Stomach smooth muscle (tissue), 2 donors: ENCODE measurements at regions not wholly inside any gene's neighbourhood (a gene's known extent, or its start where the extent isn't known, plus 50 kb on each side); places are given as distances from the start of the nearest gene placed in this dataset.

Source experiments
- H3K27ac ChIP-seq: one replicate; pipeline ENCODE4 v1.7.0; 2013; ENCODE audit warnings: mild to moderate bottlenecking, low read length, inconsistent platforms
- H3K27me3 ChIP-seq, 2 donors: one replicate each; pipeline ENCODE4 v1.7.0; 2013; ENCODE audit warnings: low read length in 2 of 2; ENCODE audit not compliant: insufficient read depth in 2 of 2, control insufficient read depth in 1 of 2
- H3K36me3 ChIP-seq, 2 donors: one replicate each; pipeline ENCODE4 v1.7.0; 2013; ENCODE audit warnings: low read length in 2 of 2; ENCODE audit not compliant: control insufficient read depth in 2 of 2, insufficient read depth in 2 of 2
- H3K4me1 ChIP-seq: one replicate; pipeline ENCODE4 v1.7.0; 2013; ENCODE audit warnings: low read length; ENCODE audit not compliant: control insufficient read depth, insufficient read depth
- H3K4me3 ChIP-seq, 2 donors: one replicate each; pipeline ENCODE4 v1.7.0; 2013; ENCODE audit warnings: low read length in 2 of 2
- H3K9ac ChIP-seq, 2 donors: one replicate each; pipeline ENCODE4 v1.7.0; 2013; ENCODE audit warnings: low read length in 2 of 2, mild to moderate bottlenecking in 1 of 2
- H3K9me3 ChIP-seq, 2 donors: one replicate each; pipeline ENCODE4 v1.7.0; 2013; ENCODE audit warnings: low read length in 2 of 2; ENCODE audit not compliant: control insufficient read depth in 2 of 2
- donor health status: healthy.
- donor health status: Pancreatic carcinoma.

- Histone ChIP-seq H3K27me3 (peaks cover 7 to 9% of the 10 kb centered on the region in 2 donors), H3K36me3 (no peaks in the 10 kb centered on the region), H3K4me3 (no peak overlapping the region), H3K4me1 (no peaks in the 10 kb centered on the region), H3K9me3 (no peaks in the 10 kb centered on the region), H3K9ac (no peak overlapping the region), H3K27ac (no peak overlapping the region)
Measured at GRCh38 chr6:167505782-167506181, 180.9 kb downstream of the TTLL2 start.

DNA sequence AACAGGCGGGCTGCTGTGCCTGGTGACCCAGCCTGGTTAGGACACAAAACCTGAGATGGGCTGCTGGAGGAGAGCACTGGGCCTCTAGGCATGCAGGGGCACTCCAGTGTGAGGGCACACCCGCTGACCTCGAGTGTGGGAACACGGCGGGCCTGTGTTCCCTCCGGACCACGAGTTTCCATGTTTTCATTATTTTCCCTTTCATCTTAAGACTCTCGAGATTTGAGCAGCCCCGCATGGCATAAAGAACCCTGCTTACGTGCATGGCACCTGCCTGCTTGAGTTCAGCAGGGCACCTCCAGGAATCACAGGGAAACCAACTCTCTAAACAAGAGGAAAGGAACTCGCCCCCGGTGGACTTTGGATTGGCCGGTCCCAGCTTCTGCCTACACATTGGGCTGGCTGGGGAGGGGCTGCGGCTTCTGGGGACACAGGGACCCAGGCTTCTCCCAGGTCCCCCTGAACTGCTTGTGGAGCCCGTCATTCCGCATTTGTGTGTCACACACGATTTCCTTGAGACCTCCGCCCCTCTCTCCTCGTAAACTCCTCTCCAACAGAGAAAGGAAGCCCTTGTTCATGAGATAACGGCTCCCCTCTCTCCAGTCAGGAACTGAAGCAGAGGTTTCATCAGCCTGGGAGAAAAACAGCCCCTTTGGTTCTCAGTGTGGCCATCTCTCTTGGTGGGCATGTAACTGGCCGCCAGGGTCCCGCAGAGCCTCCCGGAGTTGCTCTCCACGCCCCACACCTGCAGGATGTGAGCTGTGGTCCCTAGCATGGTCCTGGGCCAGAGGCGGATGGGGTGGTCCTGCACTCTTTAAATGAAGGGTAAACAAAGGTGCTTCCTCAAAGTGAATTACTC, 181.8 kb downstream of the TTLL2 start:
- H3K9ac ChIP-seq: no peak overlapping the region
- H3K36me3 ChIP-seq: no peaks in the 10 kb centered on the region
- no peaks in the 10 kb centered on the region for H3K9me3 ChIP-seq
- H3K27me3 ChIP-seq: peaks cover 7 to 9% of the 10 kb centered on the region in 2 donors
- H3K27ac ChIP-seq: no peak overlapping the region
- no peak overlapping the region for H3K4me3 ChIP-seq
- no peaks in the 10 kb centered on the region for H3K4me1 ChIP-seq

DNA sequence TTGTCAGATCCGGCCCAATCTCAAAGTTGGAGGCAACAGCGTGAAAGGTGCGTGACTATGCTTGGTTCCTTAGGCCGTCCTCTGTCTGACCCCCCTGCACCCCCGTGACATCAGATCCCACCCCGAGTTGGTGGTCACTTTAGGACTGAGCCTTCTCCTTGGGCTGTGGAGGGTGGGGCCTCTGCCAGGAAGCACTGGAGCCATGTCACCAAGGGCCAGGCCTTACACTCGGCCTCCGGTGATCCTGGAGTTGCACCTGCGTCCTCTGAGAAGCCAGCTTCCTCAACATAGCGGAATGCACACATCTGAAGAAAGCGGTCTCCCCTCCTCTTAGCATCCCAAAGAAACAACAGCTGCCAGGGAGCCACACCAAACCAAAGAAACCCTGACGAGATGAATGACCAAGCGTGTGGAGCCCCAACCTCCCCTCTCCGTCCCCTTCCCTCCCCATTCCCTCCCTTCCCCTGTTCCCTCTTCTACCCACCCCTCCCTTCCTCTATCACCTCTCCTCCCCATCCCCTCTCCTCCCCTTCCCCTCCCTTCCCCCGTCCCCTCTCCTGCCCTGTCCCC, 182.6 kb downstream of the TTLL2 start:
- Histone ChIP-seq H3K4me3 (no peak overlapping the region), H3K27me3 (peaks cover 7 to 9% of the 10 kb centered on the region in 2 donors), H3K9ac (no peak overlapping the region), H3K27ac (no peak overlapping the region), H3K4me1 (no peaks in the 10 kb centered on the region), H3K36me3 (no peaks in the 10 kb centered on the region), H3K9me3 (no peaks in the 10 kb centered on the region)

GRCh38 chr6:167508919-167509852, 184.3 kb downstream of the TTLL2 start:
- Histone ChIP-seq H3K36me3 (no peaks in the 10 kb centered on the region), H3K9ac (no peak overlapping the region), H3K27me3 (peaks cover 7 to 9% of the 10 kb centered on the region in 2 donors), H3K4me1 (no peaks in the 10 kb centered on the region), H3K9me3 (no peaks in the 10 kb centered on the region), H3K4me3 (no peak overlapping the region), H3K27ac (no peak overlapping the region)

DNA sequence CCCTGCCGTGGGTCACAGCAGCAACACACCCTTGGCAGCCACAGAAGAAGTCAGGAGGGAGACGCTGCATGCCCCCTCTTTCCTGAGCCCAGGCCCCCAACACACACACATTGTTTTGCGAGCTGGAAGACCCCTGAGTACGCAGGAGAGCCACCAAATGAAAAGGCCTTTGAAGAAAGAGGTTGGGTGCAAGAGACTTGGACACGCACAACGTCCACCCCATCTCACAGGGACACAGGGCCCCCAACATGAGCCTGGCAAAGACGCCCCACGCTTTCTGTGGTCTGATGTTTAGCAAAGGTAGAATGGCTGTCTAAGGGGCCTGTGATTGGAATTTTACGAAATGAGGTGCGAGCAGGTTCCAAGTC, 185.0 kb downstream of the TTLL2 start:
- Histone ChIP-seq H3K9me3 (no peaks in the 10 kb centered on the region), H3K4me3 (no peak overlapping the region), H3K4me1 (no peaks in the 10 kb centered on the region), H3K27ac (no peak overlapping the region), H3K27me3 (peaks cover 7 to 9% of the 10 kb centered on the region in 2 donors), H3K36me3 (no peaks in the 10 kb centered on the region), H3K9ac (no peak overlapping the region)

GRCh38 chr6:167510648-167511047, 185.8 kb downstream of the TTLL2 start:
- Histone ChIP-seq H3K27me3 (peaks cover 7 to 9% of the 10 kb centered on the region in 2 donors), H3K27ac (no peak overlapping the region), H3K9ac (no peak overlapping the region), H3K4me3 (no peak overlapping the region), H3K36me3 (no peaks in the 10 kb centered on the region), H3K4me1 (no peaks in the 10 kb centered on the region), H3K9me3 (no peaks in the 10 kb centered on the region)

DNA sequence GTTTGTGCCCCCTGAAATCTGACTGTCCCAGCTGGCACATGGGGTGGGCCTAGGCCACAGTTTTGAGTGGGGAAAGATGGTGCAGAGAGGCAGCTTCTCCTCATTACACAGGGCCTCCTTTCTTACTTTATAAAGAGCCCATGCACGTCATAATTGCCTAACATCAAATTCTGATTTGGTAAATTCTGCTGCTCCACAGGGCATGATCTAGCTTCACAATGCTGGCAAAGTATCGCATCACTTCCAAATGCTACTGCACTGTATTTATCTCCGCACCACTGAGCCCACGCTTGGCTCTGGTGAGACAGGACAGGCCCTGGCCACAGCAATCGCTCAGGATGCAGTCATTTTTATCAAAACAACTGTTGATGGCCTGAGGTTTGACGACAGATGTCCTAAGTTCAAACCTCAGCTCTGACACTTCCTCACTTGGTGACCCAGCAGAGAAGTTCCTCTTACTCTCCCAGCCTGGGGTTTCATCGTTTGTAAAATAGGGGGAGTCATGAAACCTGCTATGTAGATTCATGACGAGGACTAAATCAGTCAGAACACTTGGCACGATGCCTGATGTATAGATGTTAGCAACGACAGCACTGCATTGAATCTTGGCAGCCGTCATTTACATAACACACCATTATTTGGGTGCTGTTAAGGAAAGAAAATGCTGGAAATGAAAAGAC, 187.9 kb downstream of the TTLL2 start:
- peaks cover 7 to 9% of the 10 kb centered on the region in 2 donors for H3K27me3 ChIP-seq
- no peaks in the 10 kb centered on the region for H3K36me3 ChIP-seq
- no peaks in the 10 kb centered on the region for H3K4me1 ChIP-seq
- no peak overlapping the region for H3K4me3 ChIP-seq
- H3K9ac ChIP-seq: no peak overlapping the region
- H3K9me3 ChIP-seq: no peaks in the 10 kb centered on the region
- no peak overlapping the region for H3K27ac ChIP-seq

- Histone ChIP-seq H3K4me1 (no peaks in the 10 kb centered on the region), H3K4me3 (no peak overlapping the region), H3K36me3 (no peaks in the 10 kb centered on the region), H3K27ac (no peak overlapping the region), H3K9ac (no peak overlapping the region), H3K9me3 (no peaks in the 10 kb centered on the region), H3K27me3 (peaks cover 7 to 9% of the 10 kb centered on the region in 2 donors)
Measured at GRCh38 chr6:167513778-167514177, 188.9 kb downstream of the TTLL2 start.

DNA sequence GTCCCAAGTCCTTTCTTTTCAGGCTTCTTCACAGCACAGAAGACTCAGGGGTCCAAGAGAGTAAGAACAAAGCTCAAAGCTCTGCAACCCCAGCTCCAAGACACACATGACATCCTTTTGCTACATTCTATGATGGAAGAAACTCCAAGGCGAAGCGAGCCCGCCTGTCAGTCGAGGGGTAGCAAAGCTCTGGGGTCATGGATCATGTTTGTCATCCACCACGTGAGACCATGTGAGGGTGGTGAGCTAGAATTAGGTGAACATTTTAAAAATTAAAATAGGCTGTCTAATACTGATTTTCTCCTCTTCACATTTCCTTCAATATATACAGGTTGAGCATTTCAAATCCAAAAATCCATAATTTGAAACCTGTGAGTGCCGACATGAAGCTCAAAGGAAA, 189.6 kb downstream of the TTLL2 start:
- Histone ChIP-seq H3K4me1 (no peaks in the 10 kb centered on the region), H3K27me3 (peaks cover 5 to 7% of the 10 kb centered on the region in 2 donors), H3K4me3 (no peak overlapping the region), H3K9ac (no peak overlapping the region), H3K27ac (no peak overlapping the region), H3K9me3 (no peaks in the 10 kb centered on the region), H3K36me3 (no peaks in the 10 kb centered on the region)

- H3K4me3 ChIP-seq: no peak overlapping the region
- no peak overlapping the region for H3K27ac ChIP-seq
- no peak overlapping the region for H3K9ac ChIP-seq
- H3K4me1 ChIP-seq: no peaks in the 10 kb centered on the region
- H3K27me3 ChIP-seq: peaks cover 0 to under 1% of the 10 kb centered on the region in 2 donors
- H3K9me3 ChIP-seq: no peaks in the 10 kb centered on the region
- H3K36me3 ChIP-seq: no peaks in the 10 kb centered on the region
Measured at GRCh38 chr6:167515873-167516507, 191.1 kb downstream of the TTLL2 start.
